ENCODE measurements at regions not wholly inside any gene's neighbourhood (a gene's known extent, or its start where the extent isn't known, plus 50 kb on each side); places are given as distances from the start of the nearest gene placed in this dataset.
"Not testable (repeated sequence)": the region's sequence is repeated elsewhere in the genome, so short reads cannot be mapped to it uniquely, and the experiment has no call there.

GRCh38 chr1:101360506-101360905, 123.7 kb downstream of the S1PR1 start:
- Histone ChIP-seq H3K9me3 (ENCODE audit: control insufficient read depth, insufficient read depth, low read length) (no peaks in the 10 kb centered on the region), H3K9ac (ENCODE audit: low read depth, low read length) (no peak overlapping the region), H3K27me3 (ENCODE audit: control insufficient read depth, insufficient read depth, low read length) (no peaks in the 10 kb centered on the region), H3K4me3 (ENCODE audit: low read depth, low read length) (no peak overlapping the region), H3K36me3 (ENCODE audit: control insufficient read depth, insufficient read depth, low read length) (no peaks in the 10 kb centered on the region), H3K4me1 (ENCODE audit: control insufficient read depth, insufficient read depth, low read length) (no peaks in the 10 kb centered on the region)

DNA sequence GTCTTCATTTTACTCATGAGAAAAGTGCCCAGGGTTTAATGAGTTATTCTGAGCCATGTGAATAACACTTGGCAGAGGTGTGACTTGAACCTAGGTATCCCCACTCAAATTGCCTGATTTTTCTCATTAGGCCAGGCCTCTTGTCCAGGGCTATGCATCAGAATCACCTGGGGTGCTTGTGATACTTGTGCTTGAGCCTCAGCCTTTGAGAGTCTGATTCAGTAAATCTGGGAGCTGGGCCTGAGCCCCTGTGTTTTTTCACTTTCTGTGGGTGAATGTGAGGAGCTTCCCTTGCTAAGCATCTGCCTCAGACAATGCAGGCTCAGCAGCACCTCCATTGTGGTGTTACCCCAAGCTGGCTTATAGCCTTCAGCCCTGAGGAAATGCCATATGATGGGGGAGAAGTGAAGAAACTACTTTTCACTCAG, 127.1 kb downstream of the S1PR1 start:
- Histone ChIP-seq H3K4me3 (ENCODE audit: low read depth, low read length) (no peak overlapping the region), H3K9ac (ENCODE audit: low read depth, low read length) (no peak overlapping the region), H3K27me3 (ENCODE audit: control insufficient read depth, insufficient read depth, low read length) (no peaks in the 10 kb centered on the region), H3K9me3 (ENCODE audit: control insufficient read depth, insufficient read depth, low read length) (no peaks in the 10 kb centered on the region), H3K36me3 (ENCODE audit: control insufficient read depth, insufficient read depth, low read length) (no peaks in the 10 kb centered on the region), H3K4me1 (ENCODE audit: control insufficient read depth, insufficient read depth, low read length) (no peaks in the 10 kb centered on the region)

- Histone ChIP-seq H3K9me3 (ENCODE audit: control insufficient read depth, insufficient read depth, low read length) (no peaks in the 10 kb centered on the region), H3K9ac (ENCODE audit: low read depth, low read length) (no peak overlapping the region), H3K27me3 (ENCODE audit: control insufficient read depth, insufficient read depth, low read length) (no peaks in the 10 kb centered on the region), H3K4me3 (ENCODE audit: low read depth, low read length) (no peak overlapping the region), H3K4me1 (ENCODE audit: control insufficient read depth, insufficient read depth, low read length) (no peaks in the 10 kb centered on the region), H3K36me3 (ENCODE audit: control insufficient read depth, insufficient read depth, low read length) (no peaks in the 10 kb centered on the region)
These were observed 127.7 kb downstream of the S1PR1 start for GRCh38 chr1:101364370-101365120.

DNA sequence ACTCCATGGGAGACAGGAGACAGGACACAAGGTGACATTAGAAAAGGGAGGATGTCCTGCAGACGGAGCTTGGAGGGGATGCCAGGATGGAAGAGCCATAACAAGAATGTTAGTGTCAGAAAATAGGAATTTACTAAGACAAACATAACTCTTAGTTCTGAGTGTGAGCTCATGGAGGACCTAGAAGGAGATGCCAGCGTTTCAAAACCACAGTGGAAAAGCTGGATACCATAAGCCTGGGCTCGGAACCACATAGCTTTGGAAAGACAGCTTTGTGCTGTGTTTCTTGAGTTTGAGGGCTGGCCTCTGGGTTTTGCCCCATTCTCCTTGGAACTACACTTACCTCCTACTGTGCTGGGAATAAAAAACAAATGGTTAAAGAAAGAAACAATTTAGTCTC, 128.4 kb downstream of the S1PR1 start:
- Histone ChIP-seq H3K9me3 (ENCODE audit: control insufficient read depth, insufficient read depth, low read length) (no peaks in the 10 kb centered on the region), H3K27me3 (ENCODE audit: control insufficient read depth, insufficient read depth, low read length) (no peaks in the 10 kb centered on the region), H3K36me3 (ENCODE audit: control insufficient read depth, insufficient read depth, low read length) (no peaks in the 10 kb centered on the region), H3K4me3 (ENCODE audit: low read depth, low read length) (no peak overlapping the region), H3K9ac (ENCODE audit: low read depth, low read length) (no peak overlapping the region), H3K4me1 (ENCODE audit: control insufficient read depth, insufficient read depth, low read length) (no peaks in the 10 kb centered on the region)

DNA sequence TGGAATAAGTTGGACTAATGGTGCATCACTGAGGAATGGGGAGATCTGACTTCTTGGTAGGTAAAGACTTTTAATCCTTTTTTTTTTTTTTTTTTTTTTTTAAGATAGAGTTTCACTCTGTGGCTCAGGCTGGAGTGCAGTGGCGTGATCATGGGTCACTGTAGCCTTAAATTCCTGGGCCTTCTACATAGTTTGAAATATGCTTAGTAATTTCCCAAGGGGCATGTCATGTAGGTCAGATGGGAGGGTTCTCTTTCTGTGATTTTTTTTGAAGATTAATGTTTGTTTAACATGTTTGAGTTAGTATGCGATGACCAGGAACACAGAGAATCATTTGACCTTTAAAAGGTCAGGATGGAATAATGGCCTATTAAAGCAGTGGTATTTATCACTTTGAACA, 129.1 kb downstream of the S1PR1 start:
- Histone ChIP-seq H3K9ac (ENCODE audit: low read depth, low read length) (no peak overlapping the region), H3K36me3 (ENCODE audit: control insufficient read depth, insufficient read depth, low read length) (no peaks in the 10 kb centered on the region), H3K4me1 (ENCODE audit: control insufficient read depth, insufficient read depth, low read length) (no peaks in the 10 kb centered on the region), H3K9me3 (ENCODE audit: control insufficient read depth, insufficient read depth, low read length) (no peaks in the 10 kb centered on the region), H3K4me3 (ENCODE audit: low read depth, low read length) (no peak overlapping the region), H3K27me3 (ENCODE audit: control insufficient read depth, insufficient read depth, low read length) (no peaks in the 10 kb centered on the region)

DNA sequence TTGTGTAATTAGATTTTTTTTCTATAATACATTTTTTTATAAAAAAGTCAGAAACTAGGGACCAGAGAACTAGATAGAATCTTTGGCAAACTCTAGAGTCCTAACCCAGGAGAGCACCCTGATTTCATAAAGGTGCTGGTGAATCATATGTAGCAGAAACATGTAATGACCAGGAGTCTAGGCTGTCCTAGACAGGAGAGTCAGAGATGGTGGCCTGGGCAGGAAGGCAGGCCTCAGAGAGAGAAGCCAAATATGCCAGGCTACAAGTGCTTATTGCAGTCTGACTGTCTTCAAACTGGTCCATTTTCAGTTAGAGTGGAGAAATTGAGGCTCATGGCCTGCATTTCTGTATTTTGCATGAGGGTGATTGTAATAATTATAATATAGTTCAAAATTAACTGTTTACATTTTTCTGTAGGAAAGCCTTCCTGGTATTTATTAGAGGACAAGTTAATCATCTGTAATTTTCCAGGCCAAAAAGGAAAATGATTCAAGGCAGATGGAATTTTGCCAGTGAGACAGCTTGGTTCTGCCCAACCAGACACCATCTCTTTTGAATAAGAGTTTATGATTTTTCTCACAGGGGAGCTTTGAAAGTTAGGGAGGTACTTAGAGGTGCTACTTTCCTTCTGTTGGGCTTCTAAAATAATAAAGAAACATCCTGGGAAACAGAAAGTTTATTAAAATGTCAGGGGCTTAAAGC, 129.8 kb downstream of the S1PR1 start:
- Histone ChIP-seq H3K27me3 (ENCODE audit: control insufficient read depth, insufficient read depth, low read length) (no peaks in the 10 kb centered on the region), H3K4me1 (ENCODE audit: control insufficient read depth, insufficient read depth, low read length) (no peaks in the 10 kb centered on the region), H3K9ac (ENCODE audit: low read depth, low read length) (no peak overlapping the region), H3K4me3 (ENCODE audit: low read depth, low read length) (no peak overlapping the region), H3K36me3 (ENCODE audit: control insufficient read depth, insufficient read depth, low read length) (no peaks in the 10 kb centered on the region), H3K9me3 (ENCODE audit: control insufficient read depth, insufficient read depth, low read length) (no peaks in the 10 kb centered on the region)

- Histone ChIP-seq H3K9me3 (ENCODE audit: control insufficient read depth, insufficient read depth, low read length) (no peaks in the 10 kb centered on the region), H3K9ac (ENCODE audit: low read depth, low read length) (no peak overlapping the region), H3K4me1 (ENCODE audit: control insufficient read depth, insufficient read depth, low read length) (no peaks in the 10 kb centered on the region), H3K4me3 (ENCODE audit: low read depth, low read length) (no peak overlapping the region), H3K36me3 (ENCODE audit: control insufficient read depth, insufficient read depth, low read length) (no peaks in the 10 kb centered on the region), H3K27me3 (ENCODE audit: control insufficient read depth, insufficient read depth, low read length) (no peaks in the 10 kb centered on the region)
These were observed 130.8 kb downstream of the S1PR1 start for GRCh38 chr1:101367630-101368029.

- H3K9ac ChIP-seq (ENCODE audit: low read depth, low read length), result no peak overlapping the region
- no peaks in the 10 kb centered on the region for H3K4me1 ChIP-seq (ENCODE audit: control insufficient read depth, insufficient read depth, low read length)
- H3K4me3 ChIP-seq (ENCODE audit: low read depth, low read length), result no peak overlapping the region
- H3K9me3 ChIP-seq (ENCODE audit: control insufficient read depth, insufficient read depth, low read length), result no peaks in the 10 kb centered on the region
- no peaks in the 10 kb centered on the region for H3K27me3 ChIP-seq (ENCODE audit: control insufficient read depth, insufficient read depth, low read length)
- H3K36me3 ChIP-seq (ENCODE audit: control insufficient read depth, insufficient read depth, low read length), result no peaks in the 10 kb centered on the region
These were observed 133.7 kb downstream of the S1PR1 start for GRCh38 chr1:101370488-101370887.

DNA sequence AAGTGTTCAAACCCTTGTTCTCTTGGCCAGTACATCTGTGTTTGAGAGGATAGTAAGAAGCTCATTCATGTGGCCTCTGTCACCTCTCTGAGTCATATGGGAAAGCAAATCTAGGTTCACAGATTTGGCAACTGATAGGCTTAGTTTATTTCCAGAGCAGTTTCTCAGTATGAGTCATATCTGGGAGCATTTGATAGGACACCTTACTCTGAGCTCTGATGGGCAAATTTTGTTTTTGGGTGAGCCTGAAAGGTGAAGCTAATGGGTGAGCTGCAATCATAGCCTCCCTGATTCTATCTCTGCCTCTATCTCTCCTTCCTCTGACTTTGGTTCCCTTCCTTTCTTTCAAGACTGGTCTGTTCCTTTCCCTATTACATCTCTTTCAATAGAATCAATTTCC, 134.4 kb downstream of the S1PR1 start:
- no peak overlapping the region for H3K9ac ChIP-seq (ENCODE audit: low read depth, low read length)
- no peak overlapping the region for H3K4me3 ChIP-seq (ENCODE audit: low read depth, low read length)
- H3K9me3 ChIP-seq (ENCODE audit: control insufficient read depth, insufficient read depth, low read length), result no peaks in the 10 kb centered on the region
- H3K36me3 ChIP-seq (ENCODE audit: control insufficient read depth, insufficient read depth, low read length), result no peaks in the 10 kb centered on the region
- H3K27me3 ChIP-seq (ENCODE audit: control insufficient read depth, insufficient read depth, low read length), result no peaks in the 10 kb centered on the region
- no peaks in the 10 kb centered on the region for H3K4me1 ChIP-seq (ENCODE audit: control insufficient read depth, insufficient read depth, low read length)

DNA sequence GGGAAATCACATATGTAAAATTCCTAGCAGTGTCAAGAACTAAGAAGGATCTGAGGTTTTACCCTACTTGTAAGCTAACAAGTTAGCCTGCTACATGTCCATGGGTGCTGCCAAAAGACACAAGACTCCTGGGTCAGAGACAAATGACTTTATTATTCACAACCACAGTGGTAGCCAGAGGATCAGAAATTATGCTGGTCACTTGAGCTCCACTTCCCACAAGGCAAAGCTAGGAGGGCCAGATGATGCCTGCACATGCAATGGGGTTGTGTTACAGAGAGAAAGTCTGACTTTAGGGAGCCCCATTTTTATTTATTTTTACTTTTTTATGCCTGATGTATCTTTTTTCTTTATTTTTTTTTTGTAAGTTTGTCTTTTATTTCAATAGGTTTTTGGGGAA, 136.8 kb downstream of the S1PR1 start:
- no peaks in the 10 kb centered on the region for H3K9me3 ChIP-seq (ENCODE audit: control insufficient read depth, insufficient read depth, low read length)
- H3K4me1 ChIP-seq (ENCODE audit: control insufficient read depth, insufficient read depth, low read length), result no peaks in the 10 kb centered on the region
- H3K27me3 ChIP-seq (ENCODE audit: control insufficient read depth, insufficient read depth, low read length), result no peaks in the 10 kb centered on the region
- no peaks in the 10 kb centered on the region for H3K36me3 ChIP-seq (ENCODE audit: control insufficient read depth, insufficient read depth, low read length)
- H3K9ac ChIP-seq (ENCODE audit: low read depth, low read length), result no peak overlapping the region
- no peak overlapping the region for H3K4me3 ChIP-seq (ENCODE audit: low read depth, low read length)

DNA sequence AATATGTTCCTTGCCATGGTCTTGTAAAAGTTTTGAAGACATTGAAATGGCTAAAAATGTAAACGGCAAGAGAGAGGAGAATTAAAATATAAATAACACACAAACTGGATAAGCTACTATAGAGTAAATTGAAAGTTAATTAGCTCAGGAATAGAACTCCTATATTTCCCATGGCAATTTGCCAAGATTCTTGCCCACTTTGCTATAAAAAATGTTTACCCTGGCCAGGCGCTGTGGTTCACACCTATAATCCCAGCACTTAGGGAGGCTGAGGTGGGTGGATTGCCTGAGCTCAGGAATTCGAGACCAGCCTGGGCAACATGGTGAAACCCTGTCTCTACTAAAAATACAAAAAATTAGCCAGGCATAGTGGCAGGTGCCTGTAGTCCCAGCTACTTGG, 138.6 kb downstream of the S1PR1 start:
- H3K9me3 ChIP-seq (ENCODE audit: control insufficient read depth, insufficient read depth, low read length); H3K4me1 ChIP-seq (ENCODE audit: control insufficient read depth, insufficient read depth, low read length); H3K4me3 ChIP-seq (ENCODE audit: low read depth, low read length); H3K27me3 ChIP-seq (ENCODE audit: control insufficient read depth, insufficient read depth, low read length); H3K36me3 ChIP-seq (ENCODE audit: control insufficient read depth, insufficient read depth, low read length); H3K9ac ChIP-seq (ENCODE audit: low read depth, low read length): not testable (repeated sequence)
